NOMO-1 treated with DMSO at 0.1 percent for 48 hours (cell line): ENCODE measurements at regions not wholly inside any gene's neighbourhood (a gene's known extent, or its start where the extent isn't known, plus 50 kb on each side); places are given as distances from the start of the nearest gene placed in this dataset.

ENCODE experiments used
- DNase-seq: peaks from one replicate; lab custom pipeline; 2025; ENCODE audit not compliant: unreplicated experiment; lab: John Stamatoyannopoulos, UW

DNA sequence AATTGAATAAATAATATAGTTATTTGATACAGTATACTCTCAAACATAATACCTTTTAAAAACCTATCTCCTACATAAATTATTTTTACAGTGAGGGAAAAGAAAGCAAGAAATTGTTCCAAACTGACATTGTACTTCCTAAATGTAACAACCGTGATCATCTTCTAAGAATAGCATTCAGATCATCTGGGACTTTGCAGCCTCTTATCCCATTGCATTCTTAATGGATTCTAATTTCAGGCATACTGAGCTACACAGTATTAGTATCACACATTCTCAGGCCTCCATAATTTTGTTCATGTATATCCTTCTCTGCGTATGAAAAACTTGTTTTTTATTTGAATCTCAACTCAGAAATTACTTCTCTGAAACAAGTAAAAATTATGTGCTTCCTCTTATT is 1134.7 kb upstream of the CDH2 start:
- DNase-seq, result no peak

GRCh38 chr18:29309366-29309765 is 1132.4 kb upstream of the CDH2 start:
- no peak for DNase-seq

GRCh38 chr18:29307982-29308381 is 1131.1 kb upstream of the CDH2 start:
- DNase-seq, result no peak

- DNase-seq, result no peak
Measured at GRCh38 chr18:29307231-29307630, 1130.3 kb upstream of the CDH2 start.

DNA sequence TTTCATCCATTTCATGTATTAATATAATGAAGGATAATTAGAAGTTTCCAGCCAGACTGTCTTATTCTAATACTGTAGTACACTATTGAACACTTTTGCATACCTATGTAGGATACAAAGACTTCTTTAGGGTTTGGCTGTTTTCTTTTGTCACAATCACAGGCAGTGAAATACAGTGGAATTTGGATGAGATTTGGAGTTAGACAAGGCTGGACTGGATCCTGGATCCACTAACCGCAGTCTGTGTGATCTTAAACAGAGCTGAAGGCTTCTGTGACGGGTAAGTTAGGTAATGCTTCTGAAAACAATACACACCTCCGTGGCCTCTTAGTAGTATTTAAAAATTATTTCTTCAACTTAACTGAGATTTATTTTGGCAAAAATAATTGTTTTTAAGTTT is 1128.6 kb upstream of the CDH2 start:
- DNase-seq, result no peak

DNA sequence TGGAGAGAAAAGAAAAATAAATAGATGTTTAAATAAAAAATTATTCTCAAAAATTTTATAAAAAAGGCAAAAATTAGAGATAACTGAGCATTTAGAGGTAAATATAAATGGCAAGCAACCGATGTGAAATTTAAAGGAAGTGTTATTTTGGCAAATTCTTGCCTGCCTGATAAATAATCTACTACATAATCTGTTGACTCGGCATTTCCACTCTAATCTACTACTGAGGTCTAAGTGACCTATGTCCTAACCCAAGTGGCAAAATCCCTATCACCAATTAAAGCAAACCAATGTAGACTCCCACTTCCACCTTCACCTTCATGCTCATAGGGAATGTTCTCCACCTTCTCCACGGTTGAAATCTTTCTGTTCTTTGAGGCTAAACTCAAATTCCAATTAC is 1124.1 kb upstream of the CDH2 start:
- DNase-seq, result no peak

DNA sequence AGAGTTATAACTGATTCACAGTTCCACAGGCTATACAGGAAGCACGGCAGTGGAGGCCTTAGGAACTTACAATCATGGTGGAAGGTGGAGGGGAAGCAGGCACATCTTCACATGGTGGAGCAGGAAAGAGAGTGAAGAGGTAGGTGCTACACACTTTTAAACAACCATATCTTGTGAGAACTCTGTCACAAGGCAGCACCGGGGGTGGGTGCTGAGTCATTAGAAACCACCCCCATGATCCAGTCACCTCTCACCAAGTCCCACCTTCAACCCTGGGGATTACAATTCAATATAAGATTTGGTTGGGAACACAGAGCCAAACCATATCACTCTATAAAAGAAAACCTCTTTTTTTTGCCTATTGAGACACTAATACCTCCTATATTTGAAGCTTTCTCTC is 1108.5 kb upstream of the CDH2 start:
- no peak for DNase-seq

DNA sequence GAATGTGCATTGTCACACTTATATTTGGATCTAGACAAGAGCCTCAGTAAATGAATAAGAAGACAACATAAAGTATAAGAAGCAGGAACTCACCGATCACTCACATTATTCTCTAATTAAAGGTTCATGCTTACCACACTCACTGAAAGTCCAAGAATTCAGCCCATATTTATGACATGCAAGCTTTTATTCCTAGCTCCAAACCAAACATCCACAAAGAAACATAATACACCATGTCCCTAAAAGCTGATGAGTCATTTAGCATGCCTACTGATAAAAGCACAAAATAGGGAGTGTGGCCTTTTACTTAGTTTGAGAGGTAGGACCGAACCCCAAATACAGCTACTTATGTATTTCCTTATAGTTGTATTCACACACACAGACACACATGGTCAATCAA is 1094.6 kb upstream of the CDH2 start:
- no peak for DNase-seq

DNA sequence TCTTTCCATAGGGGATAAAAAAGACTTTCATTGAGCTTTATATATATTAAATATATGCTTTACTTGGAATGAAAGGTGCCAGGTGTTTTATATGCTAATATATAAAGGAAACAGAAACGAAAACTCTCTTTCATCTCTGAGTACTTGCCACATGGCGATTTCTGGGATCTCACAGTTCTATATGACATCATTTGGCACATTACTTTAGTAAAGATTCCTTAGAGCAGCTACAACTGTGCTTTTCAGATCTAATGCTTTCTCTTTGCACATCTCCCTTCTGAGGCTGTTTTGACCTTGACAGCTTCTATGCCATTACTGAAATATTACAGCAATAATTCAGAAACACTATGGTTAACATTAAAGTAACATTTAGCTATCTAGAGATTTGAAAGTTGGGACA is 1082.9 kb upstream of the CDH2 start:
- DNase-seq, result no peak

DNA sequence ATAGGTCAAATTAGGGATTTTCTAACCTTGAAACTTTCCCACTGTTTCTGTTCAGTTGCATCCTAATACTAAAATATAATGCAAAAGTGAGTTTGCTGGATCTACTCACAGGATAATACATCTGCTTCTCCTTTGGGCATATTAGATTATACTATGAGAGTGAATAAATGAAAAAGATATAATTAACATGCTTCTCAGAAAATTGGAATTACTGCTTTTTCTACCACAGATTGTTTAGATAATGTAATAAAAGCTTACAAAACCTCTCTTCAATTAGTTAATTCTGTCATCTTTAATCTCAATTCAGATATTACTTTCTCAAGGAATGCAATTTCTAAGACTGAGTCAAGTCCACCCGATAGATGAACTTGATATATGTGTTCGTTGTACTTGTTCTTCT is 1077.2 kb upstream of the CDH2 start:
- no peak for DNase-seq

DNA sequence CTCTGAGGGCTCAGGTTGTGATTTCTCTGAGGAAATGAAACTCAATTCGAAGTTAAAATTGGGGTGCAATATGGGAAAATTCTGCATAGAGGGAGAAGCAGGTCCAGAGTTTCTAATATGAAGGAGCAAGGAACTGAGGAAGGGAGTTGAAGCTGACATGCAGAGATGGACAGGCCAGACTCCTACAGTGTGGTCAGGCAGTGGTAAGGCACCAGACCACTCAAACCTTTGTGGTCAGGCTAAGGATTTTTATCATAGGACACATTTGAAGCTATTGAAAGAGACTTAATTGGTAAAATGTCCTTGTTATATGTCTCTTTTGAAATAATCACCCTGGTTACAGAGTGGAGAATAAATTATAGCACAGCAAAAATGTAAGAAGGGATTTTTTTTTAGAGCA is 1074.8 kb upstream of the CDH2 start:
- no peak for DNase-seq

DNA sequence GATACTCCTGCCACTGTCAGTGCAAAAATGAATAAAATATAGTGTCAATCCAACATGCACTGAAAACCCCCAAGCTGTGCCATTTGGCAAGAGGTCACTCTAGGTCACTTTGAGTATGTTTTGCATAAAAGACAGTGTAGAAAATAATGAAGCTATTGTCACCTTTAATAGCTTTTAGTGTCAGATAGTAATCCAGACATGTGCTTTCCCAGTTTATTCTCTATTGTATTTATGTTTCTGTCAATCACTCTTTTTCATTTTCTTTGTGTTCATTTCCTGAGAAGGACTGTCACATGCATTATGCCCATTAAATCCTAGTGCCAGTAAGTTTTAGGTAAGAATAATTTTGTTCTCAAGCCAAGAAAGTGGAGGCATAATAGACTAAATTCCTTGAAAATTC is 1073.9 kb upstream of the CDH2 start:
- no peak for DNase-seq

GRCh38 chr18:29250259-29250658 is 1073.3 kb upstream of the CDH2 start:
- DNase-seq, result peak; percentile 48

GRCh38 chr18:29248805-29249204 is 1071.9 kb upstream of the CDH2 start:
- no peak for DNase-seq

GRCh38 chr18:29241199-29241598 is 1064.3 kb upstream of the CDH2 start:
- DNase-seq, result no peak

DNA sequence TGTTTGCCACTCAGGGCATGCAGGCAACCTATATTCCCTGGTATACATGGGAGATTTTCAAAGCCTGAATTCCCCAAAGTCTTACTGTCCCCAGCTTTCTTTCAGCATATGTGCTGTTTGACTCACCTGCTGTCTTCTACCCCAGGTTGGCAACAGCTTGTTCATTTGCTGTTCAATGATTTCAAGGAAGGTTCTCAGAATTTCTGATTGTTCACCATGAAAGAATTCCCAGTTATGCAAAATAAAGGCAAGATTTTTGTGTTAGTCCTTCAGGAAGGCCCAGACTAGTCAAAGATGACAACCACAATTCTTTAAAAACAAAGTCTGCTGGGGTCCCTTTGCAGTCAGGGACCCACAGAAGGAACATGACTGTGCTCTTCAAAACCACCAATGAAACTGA is 1057.8 kb upstream of the CDH2 start:
- no peak for DNase-seq

DNA sequence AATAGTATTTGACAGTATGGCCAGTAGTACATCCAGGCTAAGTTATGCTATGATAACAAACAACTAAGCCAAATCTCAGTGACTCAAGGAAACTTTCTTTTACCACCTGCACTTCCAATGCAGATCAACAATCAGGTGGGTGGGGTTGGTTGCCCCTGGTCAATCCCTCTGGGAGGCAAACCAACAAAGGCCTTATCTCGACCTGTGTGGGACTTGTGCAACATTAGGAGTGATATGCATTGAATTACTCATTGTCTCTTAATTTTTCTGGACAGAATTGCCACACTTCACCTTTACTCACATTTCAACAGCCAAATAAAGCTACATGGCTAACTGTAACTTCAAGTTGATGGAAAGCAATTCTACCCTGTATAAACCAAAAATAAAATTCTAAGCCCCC is 1049.3 kb upstream of the CDH2 start:
- DNase-seq, result no peak

DNA sequence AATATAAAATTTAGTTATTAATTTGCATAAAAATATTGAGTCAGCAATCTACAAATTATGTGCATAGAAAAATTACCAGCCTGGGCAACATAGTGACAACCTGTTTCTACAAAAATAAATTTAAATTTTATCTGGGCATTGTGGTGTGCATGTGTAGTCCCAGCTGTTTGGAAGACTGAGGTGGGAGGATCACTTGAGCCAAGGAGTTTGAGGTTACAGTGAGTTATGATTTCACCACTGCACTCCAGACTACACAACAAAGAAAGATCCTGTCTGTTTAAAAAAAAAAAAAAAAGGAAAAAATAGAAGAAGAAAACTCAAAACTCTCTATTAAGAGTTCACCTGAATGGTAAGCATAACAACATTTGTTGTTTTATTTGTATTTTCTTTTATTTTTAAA is 1048.4 kb upstream of the CDH2 start:
- DNase-seq, result no peak

GRCh38 chr18:29218091-29218490 is 1041.2 kb upstream of the CDH2 start:
- no peak for DNase-seq

DNA sequence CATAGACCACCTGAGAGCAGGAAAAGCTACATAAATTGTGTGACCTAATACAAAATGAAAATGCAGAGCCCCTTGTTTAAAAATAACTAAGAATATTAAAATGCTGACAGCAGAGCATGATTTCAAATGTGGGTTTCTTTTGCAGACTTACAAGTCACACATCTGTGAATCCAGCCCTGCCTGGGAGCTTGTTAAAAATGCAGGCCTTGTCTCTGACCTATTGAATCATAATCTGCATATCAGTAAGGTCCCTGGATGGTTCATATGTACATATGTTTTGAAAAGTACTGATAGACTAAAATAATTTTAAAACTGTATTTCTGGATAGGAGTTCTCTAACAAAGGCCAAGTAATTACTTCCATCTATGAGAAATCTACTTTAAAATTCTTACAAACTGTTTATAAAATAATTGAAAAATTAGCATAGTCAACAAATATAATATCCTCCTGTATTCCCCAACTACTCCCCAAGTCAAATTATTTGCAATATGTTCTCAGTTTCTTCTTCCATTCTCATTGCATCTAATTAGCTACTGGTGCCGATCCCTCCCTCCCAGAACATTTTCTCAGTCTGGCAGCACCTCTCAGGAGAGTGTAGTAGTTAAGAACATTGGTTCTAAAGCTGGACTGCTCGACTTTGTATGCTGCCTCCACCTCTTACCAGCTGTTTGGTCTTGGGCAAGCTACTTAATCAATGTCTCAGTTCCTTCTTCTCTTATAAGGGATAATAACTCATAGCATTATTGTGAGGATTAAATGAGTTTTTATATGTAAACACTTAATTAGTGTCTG is 1040.4 kb upstream of the CDH2 start:
- DNase-seq, result no peak

DNA sequence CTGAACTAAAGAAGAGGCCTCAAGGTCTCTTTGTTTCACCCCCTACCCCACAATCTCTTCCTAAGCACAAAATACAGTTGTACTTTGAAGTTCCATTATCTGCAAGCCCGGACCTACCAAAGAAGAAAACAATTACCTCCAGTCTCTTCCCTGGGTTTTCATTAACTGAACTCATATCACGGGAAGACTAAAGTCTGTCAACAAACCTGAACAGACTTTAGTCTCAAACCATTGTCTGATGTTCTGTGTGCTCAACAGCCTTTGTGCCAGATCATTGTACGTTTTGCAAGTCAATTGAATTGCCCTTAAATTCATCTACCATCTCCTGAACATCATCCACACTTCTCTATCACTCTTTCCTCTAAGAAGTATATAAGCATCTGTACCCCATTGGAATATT is 1021.9 kb upstream of the CDH2 start:
- DNase-seq, result no peak

GRCh38 chr18:29196307-29196706 is 1019.4 kb upstream of the CDH2 start:
- DNase-seq, result no peak

- DNase-seq, result no peak
Measured at GRCh38 chr18:29191263-29191662, 1014.3 kb upstream of the CDH2 start.
